ENCODE measurements at regions not wholly inside any gene's neighbourhood (a gene's known extent, or its start where the extent isn't known, plus 50 kb on each side); places are given as distances from the start of the nearest gene placed in this dataset.

- no peak for DNase-seq
Measured at GRCh38 chr5:175765858-175766257, 105.5 kb upstream of the CPLX2 start.

- no peak for DNase-seq
Measured at GRCh38 chr5:175766963-175767362, 104.4 kb upstream of the CPLX2 start.

GRCh38 chr5:175772747-175773533 lies 98.4 kb upstream of the CPLX2 start:
- peak; percentile 59 for DNase-seq

DNA sequence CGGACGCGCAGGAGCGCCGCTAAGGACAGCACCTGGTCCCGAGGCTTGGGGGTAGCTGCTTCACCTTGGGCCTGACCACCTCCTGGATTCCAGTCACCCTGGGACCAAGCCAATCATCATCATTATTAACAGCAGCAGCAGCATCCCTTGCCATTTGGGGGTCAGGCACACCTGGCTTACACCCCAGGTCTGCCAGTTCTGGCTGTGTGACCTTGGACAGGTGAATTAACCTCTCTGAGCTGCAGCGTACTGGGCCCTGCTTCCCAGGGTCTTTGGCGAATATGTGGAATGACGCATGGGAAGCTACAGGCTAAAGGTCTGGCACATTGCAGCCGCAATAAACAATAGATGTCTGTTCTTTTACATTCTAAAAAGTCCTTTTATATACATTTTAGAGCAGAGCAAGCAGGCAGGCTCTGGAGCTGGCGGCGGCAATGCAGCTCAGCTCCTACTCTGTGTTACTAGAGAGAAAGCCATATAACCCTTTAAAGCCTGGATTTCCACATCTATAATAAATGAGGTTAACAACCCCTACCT lies 97.8 kb upstream of the CPLX2 start:
- DNase-seq = no peak

DNA sequence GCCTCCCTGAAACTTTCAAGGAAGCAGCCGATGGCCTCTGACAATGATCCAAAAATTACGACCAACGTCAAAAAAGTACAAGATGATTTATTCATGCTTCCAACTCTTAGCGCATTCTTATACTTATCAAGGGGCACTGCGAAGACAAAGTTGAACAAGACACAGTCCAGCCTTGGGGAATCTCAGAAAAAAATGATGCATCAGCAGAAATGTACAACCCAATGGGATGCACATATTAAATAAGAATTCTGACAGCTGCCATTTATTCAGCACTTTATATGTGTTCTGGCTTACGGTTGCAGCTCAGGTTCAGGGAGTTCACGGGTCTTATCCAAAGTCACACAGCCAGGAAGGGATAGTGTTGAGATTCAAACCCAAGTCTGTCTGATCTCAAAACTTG lies 96.0 kb upstream of the CPLX2 start:
- no peak for DNase-seq

DNA sequence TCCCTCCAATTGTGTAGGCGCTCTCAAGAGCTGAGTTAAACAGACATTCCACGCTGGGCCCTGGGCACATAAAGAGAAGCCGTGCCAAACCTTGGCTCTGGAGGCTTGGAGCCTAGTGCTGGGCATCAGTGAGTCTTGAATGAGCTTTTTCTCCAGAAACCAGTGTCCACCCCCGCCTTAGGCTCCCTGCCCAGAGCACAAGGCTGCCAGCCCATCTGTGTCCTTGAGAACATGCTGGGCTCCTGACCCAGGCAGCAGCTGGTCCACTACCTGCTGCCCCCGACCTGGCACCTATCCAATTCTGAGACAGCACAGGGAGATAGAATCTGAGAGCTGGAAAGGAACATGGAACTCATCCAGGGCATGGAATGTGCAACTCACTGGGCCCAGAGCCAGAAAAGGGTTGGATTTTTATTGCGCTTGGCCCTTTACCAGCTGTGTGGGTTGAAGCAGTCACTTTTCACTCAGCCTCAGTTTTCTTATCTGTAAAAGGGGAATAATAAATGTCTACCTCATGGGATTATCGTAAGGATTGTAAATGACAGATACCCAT lies 92.4 kb upstream of the CPLX2 start:
- DNase-seq = peak; percentile 97

GRCh38 chr5:175783739-175784138 lies 87.6 kb upstream of the CPLX2 start:
- no peak for DNase-seq

- no peak for DNase-seq
Measured at GRCh38 chr5:175784230-175784629, 87.1 kb upstream of the CPLX2 start.

DNA sequence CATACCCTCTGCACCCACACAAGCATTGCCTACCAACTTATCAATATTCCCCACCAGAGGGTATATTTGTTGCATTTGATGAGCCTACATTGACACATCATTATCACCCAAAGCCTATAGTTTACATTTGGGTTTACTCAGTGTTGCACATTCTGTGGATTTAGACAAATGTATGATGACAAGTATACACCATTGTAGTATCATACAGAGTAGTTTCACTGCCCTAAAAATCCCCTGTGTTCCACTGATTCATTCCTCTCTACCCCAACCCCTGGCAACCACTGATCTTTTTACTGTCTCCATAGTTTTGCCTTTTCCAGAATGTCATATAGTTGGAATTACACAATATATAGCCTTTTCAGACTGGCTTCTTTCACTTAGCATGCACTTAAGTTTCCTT lies 85.7 kb upstream of the CPLX2 start:
- DNase-seq = no peak

DNA sequence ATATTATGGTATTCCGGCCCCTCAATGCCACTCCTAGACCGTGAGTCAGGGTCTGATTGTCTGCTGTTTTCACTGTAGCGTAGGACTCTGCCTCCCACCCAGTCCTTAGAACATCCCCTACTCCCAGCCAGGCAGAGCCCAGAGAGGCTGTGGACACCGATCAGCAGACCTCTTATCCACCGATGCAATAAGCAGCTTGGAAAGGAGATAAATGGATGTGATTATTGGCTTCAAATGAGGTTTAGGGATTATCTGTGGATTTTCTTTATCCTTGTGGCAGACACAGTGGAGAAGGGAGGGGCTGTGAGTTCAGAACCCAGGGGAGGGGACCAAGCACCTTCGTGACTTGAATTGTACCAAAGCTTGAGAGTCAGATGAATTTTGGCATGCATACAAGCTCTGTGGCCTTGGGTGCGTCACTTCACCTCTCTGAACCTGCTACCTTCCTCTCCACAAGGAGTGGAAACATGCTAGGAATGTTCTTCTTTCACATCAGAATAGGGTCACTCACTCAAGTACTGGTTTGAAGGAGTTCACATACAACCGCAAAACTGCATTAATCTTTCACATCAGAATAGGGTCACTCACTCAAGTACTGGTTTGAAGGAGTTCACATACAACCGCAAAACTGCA lies 83.1 kb upstream of the CPLX2 start:
- DNase-seq = no peak

- no peak for DNase-seq
Measured at GRCh38 chr5:175789670-175790069, 81.7 kb upstream of the CPLX2 start.

DNA sequence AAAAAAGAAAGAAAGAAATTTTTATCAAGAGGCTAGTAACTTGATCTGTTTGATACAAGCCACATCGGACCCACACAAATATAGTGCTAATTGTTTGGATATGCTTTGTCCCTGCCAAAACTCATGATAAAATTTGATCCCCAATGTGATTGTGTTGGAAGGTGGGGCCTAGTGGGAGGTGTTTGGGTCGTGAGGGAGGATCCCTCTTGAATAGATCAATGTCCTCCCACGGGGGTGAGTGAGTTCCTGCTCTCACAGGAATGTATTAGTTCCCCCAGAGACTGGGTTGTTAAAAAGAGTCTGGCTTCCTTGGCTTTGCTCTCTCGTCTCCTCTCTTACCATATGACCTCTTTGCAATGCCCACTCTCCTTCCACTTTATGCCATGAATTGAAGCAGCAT lies 80.6 kb upstream of the CPLX2 start:
- no peak for DNase-seq

- DNase-seq = no peak
Measured at GRCh38 chr5:175795959-175796358, 75.4 kb upstream of the CPLX2 start.

DNA sequence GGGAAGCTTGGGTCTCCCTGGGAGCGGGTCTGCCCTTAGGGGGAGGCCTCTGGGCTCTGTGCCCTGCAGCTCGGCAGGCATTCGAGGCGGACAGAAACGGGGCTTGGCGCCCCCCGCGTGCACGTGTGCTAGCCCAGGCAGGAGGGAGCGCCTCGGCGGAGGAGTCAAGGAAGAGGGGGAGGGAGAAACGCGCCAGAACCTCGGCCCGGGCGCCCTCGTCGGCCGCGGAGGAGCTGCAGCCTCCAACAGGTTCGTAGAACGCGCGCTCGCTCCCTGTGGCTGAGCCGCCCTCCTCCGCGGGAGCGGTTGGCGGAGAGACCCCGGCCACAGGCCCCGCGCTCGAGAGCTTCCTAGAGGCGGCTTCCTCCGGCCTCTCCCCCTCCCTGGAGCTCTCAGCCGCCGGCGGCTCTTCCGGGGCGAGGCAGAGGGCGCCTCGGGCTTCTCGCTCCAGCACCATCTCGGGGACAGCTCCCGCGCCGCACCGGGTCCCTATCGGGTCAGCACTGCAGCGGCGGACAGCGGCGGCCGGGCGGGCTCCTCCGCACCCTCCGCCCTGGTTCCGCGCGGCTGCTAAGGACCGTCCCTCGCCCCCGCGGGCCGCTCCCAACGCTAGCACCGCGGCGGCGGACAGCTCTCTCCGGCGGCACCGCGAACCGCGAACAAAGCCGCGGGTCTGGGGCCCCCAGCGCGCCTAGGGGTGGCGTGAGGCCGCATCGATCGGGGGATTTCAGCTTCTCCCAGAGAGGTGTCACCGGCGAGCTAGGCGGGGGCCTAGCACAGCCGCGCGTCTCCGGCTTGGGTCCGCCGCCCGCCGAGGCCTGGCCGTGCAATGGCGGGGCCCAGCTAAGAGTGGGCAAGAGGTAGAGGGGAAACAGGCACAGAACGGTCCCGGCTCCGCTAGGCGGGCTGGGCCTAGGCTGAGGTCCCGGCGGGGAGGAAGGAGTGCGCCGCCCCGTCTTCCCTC lies 74.6 kb upstream of the CPLX2 start:
- DNase-seq = peak; percentile 74

DNA sequence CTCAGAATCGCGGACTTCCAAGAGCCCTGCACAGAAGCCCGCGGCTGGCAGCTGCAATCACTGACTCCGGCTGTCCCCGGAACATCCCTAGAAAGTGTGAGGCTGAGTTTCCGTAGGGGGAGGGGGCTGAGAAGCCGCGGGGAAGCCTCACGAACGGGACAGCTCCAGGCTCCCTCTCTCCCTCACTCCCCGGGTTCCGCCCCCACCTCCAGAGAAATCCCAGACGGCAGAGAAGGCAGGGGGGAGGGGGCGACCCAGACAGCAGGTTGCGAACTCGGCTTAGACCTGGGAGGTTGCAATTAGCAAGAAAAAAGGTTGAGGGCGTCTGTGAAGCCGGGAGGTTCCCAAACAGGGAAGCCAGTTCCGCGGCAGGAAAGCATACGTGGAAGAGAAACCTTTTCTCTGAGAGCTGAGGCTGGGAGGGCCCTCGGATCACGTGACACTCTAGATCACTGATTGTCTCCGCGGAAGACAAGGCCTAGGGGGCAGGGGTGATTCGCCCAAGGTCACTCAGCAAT lies 73.8 kb upstream of the CPLX2 start:
- DNase-seq = peak; percentile 84

DNA sequence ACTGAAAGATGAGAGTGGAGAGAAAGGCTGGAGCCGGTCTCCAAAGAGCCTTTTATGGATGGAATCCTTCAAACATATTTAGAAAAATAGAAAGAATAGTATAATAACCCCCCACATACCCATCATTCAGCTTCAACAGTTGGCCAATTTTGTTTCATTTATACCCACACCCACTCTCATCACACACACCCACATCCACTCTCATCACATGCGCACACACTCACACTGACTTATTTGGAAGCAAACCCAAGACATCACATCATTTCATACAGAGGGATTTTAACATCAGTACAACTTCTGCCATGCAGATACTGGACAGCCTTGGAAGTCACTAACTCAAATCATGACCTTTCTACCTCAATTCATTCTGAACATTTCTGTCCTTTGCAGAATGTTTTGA lies 72.8 kb upstream of the CPLX2 start:
- no peak for DNase-seq

DNA sequence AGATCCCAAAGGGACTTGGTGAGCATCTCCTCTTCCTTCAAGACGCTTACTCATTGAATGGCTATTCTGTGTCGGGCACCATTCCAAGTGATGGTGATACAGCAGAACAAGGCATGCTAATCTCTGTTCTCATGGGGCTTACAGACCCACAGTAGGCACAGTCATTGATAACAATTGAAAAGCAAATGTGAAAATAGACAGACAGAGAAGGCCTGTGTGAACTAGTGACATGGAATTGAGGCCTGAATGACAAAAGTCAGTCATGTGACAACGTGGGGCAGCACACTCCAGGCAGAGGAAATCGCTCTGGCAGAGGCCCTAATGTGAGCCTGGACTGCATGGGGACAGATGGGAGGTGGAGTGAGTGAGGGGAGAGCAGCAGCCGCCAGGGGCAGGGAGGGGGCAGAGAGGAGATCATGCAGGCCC lies 70.7 kb upstream of the CPLX2 start:
- no peak for DNase-seq

GRCh38 chr5:175802361-175802760 lies 69.0 kb upstream of the CPLX2 start:
- DNase-seq = no peak

- no peak for DNase-seq
Measured at GRCh38 chr5:175803254-175803653, 68.1 kb upstream of the CPLX2 start.

GRCh38 chr5:175803736-175804454 lies 67.5 kb upstream of the CPLX2 start:
- DNase-seq = no peak

- no peak for DNase-seq
Measured at GRCh38 chr5:175805256-175806011, 65.9 kb upstream of the CPLX2 start.

Data from NCI-H345 (cell line).